ENCODE measurements at regions not wholly inside any gene's neighbourhood (a gene's known extent, or its start where the extent isn't known, plus 50 kb on each side); places are given as distances from the start of the nearest gene placed in this dataset.

- no peak overlapping the region for H3K9ac ChIP-seq
- H3K27me3 ChIP-seq = no peaks in the 10 kb centered on the region
- no peaks in the 10 kb centered on the region for H3K9me3 ChIP-seq
- H4K20me1 ChIP-seq = no peaks in the 10 kb centered on the region
- no peaks in the 10 kb centered on the region for H3K4me1 ChIP-seq
- H3K4me3 ChIP-seq = no peak overlapping the region
- no peak overlapping the region for H3K4me2 ChIP-seq
- no peaks in the 10 kb centered on the region for H3K36me3 ChIP-seq
- TF ChIP-seq Cebpa-rat (IDR thresholded peaks at IDR 0.05) = no peak
- no peak overlapping the region for H3K27ac ChIP-seq
Observed at GRCh38 chr3:106121491-106122289, 252.9 kb upstream of the CBLB start.

DNA sequence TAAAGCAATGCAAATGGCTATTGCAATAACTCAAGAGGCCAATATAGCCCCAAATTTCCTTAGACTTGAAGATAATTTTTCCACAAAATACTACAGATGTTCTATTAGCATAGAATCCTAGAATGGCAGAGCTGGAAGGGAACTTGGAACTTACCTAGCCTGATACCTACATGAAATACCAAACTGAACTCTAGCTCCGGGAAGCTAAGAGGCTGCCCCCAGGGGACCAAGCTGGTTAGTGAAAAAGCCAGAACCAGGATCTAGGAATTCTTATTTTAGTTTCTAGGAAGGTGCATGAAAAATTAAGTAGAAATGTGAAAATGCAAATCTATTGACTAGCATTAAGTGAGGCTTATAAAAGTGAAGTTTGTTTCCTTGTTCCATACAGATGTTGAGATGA, 256.0 kb upstream of the CBLB start:
- Histone ChIP-seq H3K36me3 (no peaks in the 10 kb centered on the region), H3K27me3 (no peaks in the 10 kb centered on the region), H3K4me3 (no peak overlapping the region), H4K20me1 (no peaks in the 10 kb centered on the region), H3K9ac (no peak overlapping the region), H3K4me2 (no peak overlapping the region), H3K9me3 (no peaks in the 10 kb centered on the region), H3K4me1 (no peaks in the 10 kb centered on the region), H3K27ac (no peak overlapping the region)
- no peak for TF ChIP-seq Cebpa-rat (IDR thresholded peaks at IDR 0.05)

GRCh38 chr3:106125321-106125720, 256.5 kb upstream of the CBLB start:
- Histone ChIP-seq H3K27ac (no peak overlapping the region), H4K20me1 (no peaks in the 10 kb centered on the region), H3K27me3 (no peaks in the 10 kb centered on the region), H3K36me3 (no peaks in the 10 kb centered on the region), H3K4me2 (no peak overlapping the region), H3K9me3 (no peaks in the 10 kb centered on the region), H3K9ac (no peak overlapping the region), H3K4me3 (no peak overlapping the region), H3K4me1 (no peaks in the 10 kb centered on the region)
- TF ChIP-seq Cebpa-rat (IDR thresholded peaks at IDR 0.05) = no peak

- H3K4me2 ChIP-seq = no peak overlapping the region
- TF ChIP-seq Cebpa-rat (IDR thresholded peaks at IDR 0.05) = no peak
Observed at GRCh38 chr3:106126067-106126845, 257.4 kb upstream of the CBLB start.

DNA sequence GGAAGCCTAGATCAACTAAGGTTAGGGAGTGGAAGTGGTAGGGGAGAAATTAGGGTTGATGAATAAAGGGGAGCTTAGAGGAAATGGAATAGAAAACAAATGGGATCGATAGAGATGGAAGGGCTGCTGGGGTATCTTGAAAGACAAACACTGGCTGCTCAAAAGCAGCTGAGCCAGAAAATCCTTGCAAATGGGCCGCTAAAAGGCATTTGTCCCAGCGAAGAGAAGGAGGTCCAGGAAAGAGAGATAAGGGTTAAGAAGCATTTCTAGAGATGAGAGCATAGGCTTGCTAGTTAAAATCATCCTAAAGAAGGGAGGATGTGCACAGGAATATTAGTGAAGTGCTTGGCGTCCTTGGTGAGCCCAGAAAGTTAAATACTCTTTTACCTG, 258.0 kb upstream of the CBLB start:
- H3K4me1 ChIP-seq = no peaks in the 10 kb centered on the region
- H3K9ac ChIP-seq = no peak overlapping the region
- H3K4me2 ChIP-seq = no peak overlapping the region
- H3K27ac ChIP-seq = no peak overlapping the region
- H3K4me3 ChIP-seq = no peak overlapping the region
- H3K36me3 ChIP-seq = no peaks in the 10 kb centered on the region
- no peak for TF ChIP-seq Cebpa-rat (IDR thresholded peaks at IDR 0.05)
- H3K27me3 ChIP-seq = no peaks in the 10 kb centered on the region
- no peaks in the 10 kb centered on the region for H4K20me1 ChIP-seq
- H3K9me3 ChIP-seq = no peaks in the 10 kb centered on the region

More at GRCh38 chr3:106126067-106126845, 257.4 kb upstream of the CBLB start:
- H3K36me3 ChIP-seq = no peaks in the 10 kb centered on the region
- H3K9ac ChIP-seq = no peak overlapping the region
- no peaks in the 10 kb centered on the region for H3K9me3 ChIP-seq
- no peak overlapping the region for H3K4me3 ChIP-seq
- H3K27me3 ChIP-seq = no peaks in the 10 kb centered on the region
- no peaks in the 10 kb centered on the region for H4K20me1 ChIP-seq
- no peaks in the 10 kb centered on the region for H3K4me1 ChIP-seq
- H3K27ac ChIP-seq = no peak overlapping the region

DNA sequence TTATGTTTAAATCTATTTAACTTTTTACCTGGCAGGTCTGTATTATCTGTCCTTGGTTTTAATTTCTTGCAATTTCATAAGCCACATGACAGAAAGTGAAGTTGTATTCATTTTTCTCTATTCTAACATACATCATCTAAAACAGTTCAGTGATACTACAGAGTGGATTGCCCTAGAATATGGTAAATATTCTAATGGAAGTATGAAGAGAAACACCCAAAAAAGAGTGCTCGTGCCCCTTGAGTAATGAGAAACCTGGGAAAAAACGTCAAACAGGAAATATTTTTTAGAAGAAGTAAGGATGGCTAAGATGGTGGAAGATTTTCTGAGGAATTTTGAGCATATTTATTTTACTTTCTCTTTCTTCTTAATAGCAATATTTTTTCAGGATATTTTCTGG, 261.1 kb upstream of the CBLB start:
- no peak overlapping the region for H3K4me3 ChIP-seq
- H3K9me3 ChIP-seq = peaks cover 2% of the 10 kb centered on the region; the same call in 1 of the 2 replicates
- no peak for TF ChIP-seq Cebpa-rat (IDR thresholded peaks at IDR 0.05)
- H3K9ac ChIP-seq = no peak overlapping the region
- H3K36me3 ChIP-seq = no peaks in the 10 kb centered on the region
- H4K20me1 ChIP-seq = no peaks in the 10 kb centered on the region
- no peaks in the 10 kb centered on the region for H3K4me1 ChIP-seq
- H3K27ac ChIP-seq = no peak overlapping the region
- no peaks in the 10 kb centered on the region for H3K27me3 ChIP-seq
- no peak overlapping the region for H3K4me2 ChIP-seq

GRCh38 chr3:106130384-106131198, 261.8 kb upstream of the CBLB start:
- peaks cover 8% of the 10 kb centered on the region for H3K9me3 ChIP-seq
- no peak overlapping the region for H3K27ac ChIP-seq
- no peaks in the 10 kb centered on the region for H3K27me3 ChIP-seq
- H3K9ac ChIP-seq = no peak overlapping the region
- H3K4me1 ChIP-seq = no peaks in the 10 kb centered on the region
- no peak overlapping the region for H3K4me2 ChIP-seq
- no peak for TF ChIP-seq Cebpa-rat (IDR thresholded peaks at IDR 0.05)
- H3K36me3 ChIP-seq = no peaks in the 10 kb centered on the region
- no peaks in the 10 kb centered on the region for H4K20me1 ChIP-seq
- no peak overlapping the region for H3K4me3 ChIP-seq

DNA sequence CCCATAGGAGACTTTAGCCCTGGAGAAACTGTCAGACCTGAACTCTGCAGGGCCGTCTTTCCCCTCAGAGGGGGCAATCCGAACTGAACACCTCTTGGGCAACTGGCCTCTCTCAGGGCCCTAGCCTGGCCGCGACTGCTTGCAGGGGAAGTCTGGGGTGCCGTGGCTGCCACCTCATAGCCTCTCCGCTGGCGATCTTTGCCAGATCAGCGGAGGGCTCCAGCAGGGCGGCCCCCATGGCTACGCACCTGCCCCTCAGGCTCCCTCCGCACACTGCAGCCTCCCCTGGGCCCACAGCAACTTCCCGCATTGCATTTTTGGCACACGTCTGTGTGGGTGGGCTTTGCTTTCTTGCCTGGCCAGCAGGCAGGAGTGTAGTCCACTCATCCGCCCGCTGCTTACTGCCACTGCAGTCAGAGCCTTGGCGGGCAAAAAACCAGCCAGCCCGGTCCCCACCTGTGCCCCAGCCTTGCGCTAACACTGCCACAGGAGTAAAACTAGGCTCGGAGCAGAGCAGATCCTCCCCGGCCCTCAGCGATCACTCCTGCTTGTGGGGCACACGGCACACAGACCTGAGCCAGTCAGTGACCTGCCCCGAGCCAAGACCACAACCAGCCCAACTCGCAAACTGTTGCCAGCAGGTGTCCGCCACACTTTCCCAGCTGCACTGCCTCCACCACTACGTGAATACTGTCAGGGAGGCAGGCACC, 266.8 kb upstream of the CBLB start:
- TF ChIP-seq Cebpa-rat (IDR thresholded peaks at IDR 0.05) = no peak
- Histone ChIP-seq H3K9ac (no peak overlapping the region), H3K27me3 (no peaks in the 10 kb centered on the region), H3K4me1 (no peaks in the 10 kb centered on the region), H3K9me3 (peaks cover 14% of the 10 kb centered on the region), H3K4me2 (no peak overlapping the region), H4K20me1 (no peaks in the 10 kb centered on the region), H3K27ac (no peak overlapping the region), H3K4me3 (no peak overlapping the region), H3K36me3 (no peaks in the 10 kb centered on the region)

- Histone ChIP-seq H3K27ac (no peak overlapping the region), H3K4me3 (no peak overlapping the region), H4K20me1 (no peaks in the 10 kb centered on the region), H3K36me3 (no peaks in the 10 kb centered on the region), H3K27me3 (no peaks in the 10 kb centered on the region), H3K4me1 (no peaks in the 10 kb centered on the region), H3K9me3 (peaks cover 14% of the 10 kb centered on the region), H3K4me2 (no peak overlapping the region), H3K9ac (no peak overlapping the region)
- TF ChIP-seq Cebpa-rat (IDR thresholded peaks at IDR 0.05) = no peak
Observed at GRCh38 chr3:106139826-106140225, 271.0 kb upstream of the CBLB start.

Measured in BLaER1 (cell line).